Gastrocnemius medialis (tissue), 4 donors: ENCODE measurements at regions not wholly inside any gene's neighbourhood (a gene's known extent, or its start where the extent isn't known, plus 50 kb on each side); places are given as distances from the start of the nearest gene placed in this dataset.
"Not testable (repeated sequence)": the region's sequence is repeated elsewhere in the genome, so short reads cannot be mapped to it uniquely, and the experiment has no call there.

Experiments
- ATAC-seq, 2 donors: fragments of 150-250 bp; one replicate each; pipeline ENCODE4 v1.9.1; 2016
- DNase-seq, 2 donors: peaks; one replicate each; pipeline ENCODE4 v3.0.0-alpha.2; 2019
- H3K27ac ChIP-seq, 4 donors: fragments of 200-600 bp; sonication (generic); 1 replicate in 1 of 4; 2 replicates in 3 of 4; pipeline ENCODE4 v1.5.1; 2016 to 2018; ENCODE audit warnings: mild to moderate bottlenecking in 2 of 4, moderate library complexity in 1 of 4
- H3K27me3 ChIP-seq, 3 donors: fragments of 200-600 bp; sonication (generic) in 2 of 3; 1 replicate in 1 of 3; 2 replicates in 2 of 3; pipeline versions ENCODE4 v1.5.1 to v1.6.0; 2016 to 2019; ENCODE audit warnings: mild to moderate bottlenecking in 1 of 3, moderate library complexity in 1 of 3
- H3K36me3 ChIP-seq, 2 donors: fragments of 200-600 bp; sonication (generic) in 1 of 2; one replicate each; pipeline ENCODE4 v1.5.1; 2017 to 2018
- H3K4me1 ChIP-seq, 2 donors: fragments of 200-600 bp; sonication (generic) in 1 of 2; one replicate each; pipeline ENCODE4 v1.5.1; 2016 to 2017; ENCODE audit warnings: mild to moderate bottlenecking in 2 of 2
- H3K4me3 ChIP-seq, 4 donors: fragments of 200-600 bp; sonication (generic) in 3 of 4; 1 replicate in 1 of 4; 2 replicates in 3 of 4; pipeline ENCODE4 v1.5.1; 2016 to 2019; ENCODE audit warnings: mild to moderate bottlenecking in 2 of 4
- H3K9me3 ChIP-seq, 3 donors: fragments of 200-600 bp; sonication (generic) in 2 of 3; 1 replicate in 1 of 3; 2 replicates in 2 of 3; pipeline ENCODE4 v1.5.1; 2016 to 2019
- CTCF ChIP-seq, 5 experiments: fragments of 450-650 bp in 3 of 5; fragments of 200-600 bp in 2 of 5; sonication (generic) in 2 of 5; IDR thresholded peaks in 4 of 5; conservative IDR thresholded peaks in 1 of 5; 1 replicate in 4 of 5; 2 replicates in 1 of 5; pipeline ENCODE4 v1.5.1; 2016 to 2019; ENCODE audit warnings: antibody characterized with exemption in 5 of 5, mild to moderate bottlenecking in 3 of 5, moderate library complexity in 3 of 5
- POLR2A ChIP-seq, 2 donors: fragments of 450-650 bp; IDR thresholded peaks; one replicate each; pipeline ENCODE4 v1.6.1; 2017; ENCODE audit warnings: antibody characterized with exemption in 2 of 2, mild to moderate bottlenecking in 2 of 2, moderate library complexity in 2 of 2
- in situ Hi-C, 4 donors: fragments of 200-750 bp; cut with MboI; loops; one replicate each; pipeline versions ENCODE4 v1.15.0 to v1.8.0; 2017; ENCODE audit warnings: low sequenced_read_pairs in 4 of 4
- intact Hi-C: fragments of 100-400 bp; cut with DNase I; formaldehyde crosslinking; loops from one replicate; pipeline ENCODE4 v1.15.1; 2023; ENCODE audit warnings: low total_unique reads

DNA sequence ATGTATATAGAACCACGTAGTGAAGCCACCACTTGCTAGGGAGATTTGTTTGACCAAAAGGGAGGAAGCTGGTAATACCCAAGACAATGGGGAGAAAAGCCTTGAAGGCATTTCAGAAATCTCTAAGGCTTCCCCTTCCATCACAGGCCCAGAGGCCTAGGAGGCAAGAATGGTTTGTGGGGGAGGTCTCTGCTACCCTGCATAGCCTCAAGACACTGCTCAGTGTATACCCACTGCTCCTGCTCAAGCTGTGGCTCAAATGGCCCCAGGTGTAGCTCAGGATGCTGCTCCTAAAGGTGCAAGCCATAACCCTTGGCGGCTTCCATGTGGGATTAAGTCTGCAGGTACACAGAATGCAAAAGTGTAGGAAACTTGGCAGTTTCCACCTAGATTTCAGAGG, 1105.8 kb downstream of the GATA3 start:
- Histone ChIP-seq H3K27me3 (no peaks in the 10 kb centered on the region), H3K36me3 (no peaks in the 10 kb centered on the region), H3K4me3 (no peak overlapping the region), H3K4me1 (no peaks in the 10 kb centered on the region), H3K9me3 (no peaks in the 10 kb centered on the region), H3K27ac (no peak overlapping the region)
- in situ Hi-C loops (no loop called here), intact Hi-C loops (no loop called here)
- TF ChIP-seq CTCF (IDR thresholded peaks at IDR 0.05 in 4 of 5, conservative IDR thresholded peaks at IDR 0.05 in 1 of 5) (no peak), POLR2A (IDR thresholded peaks at IDR 0.05) (no peak)
- DNase-seq (no peak), ATAC-seq (no peak)

DNA sequence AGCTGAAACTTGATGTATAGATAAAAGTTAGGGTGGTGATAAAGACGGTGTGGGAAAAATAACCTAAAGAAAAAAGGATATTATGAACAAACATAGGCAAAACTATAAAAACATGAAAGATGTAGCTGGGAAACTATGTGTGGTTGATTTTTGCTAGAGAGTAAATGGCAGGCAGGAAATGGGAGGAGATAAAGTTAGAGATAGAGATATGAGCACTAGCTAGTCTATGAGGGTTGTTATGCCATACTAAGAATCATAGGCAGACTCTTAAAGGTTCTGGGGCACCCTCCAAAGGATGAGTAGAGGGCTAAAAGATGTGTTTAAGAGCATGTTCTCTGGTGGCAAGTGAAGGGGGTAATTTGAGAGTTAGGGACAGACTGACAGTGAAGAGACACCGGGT, 1109.2 kb downstream of the GATA3 start:
- intact Hi-C loops (no loop called here), in situ Hi-C loops (no loop called here)
- Histone ChIP-seq H3K4me3 (no peak overlapping the region), H3K9me3 (no peaks in the 10 kb centered on the region), H3K36me3 (no peaks in the 10 kb centered on the region), H3K27me3 (no peaks in the 10 kb centered on the region), H3K27ac (no peak overlapping the region), H3K4me1 (no peaks in the 10 kb centered on the region)
- ATAC-seq (no peak), DNase-seq (no peak)
- TF ChIP-seq CTCF (IDR thresholded peaks at IDR 0.05 in 4 of 5, conservative IDR thresholded peaks at IDR 0.05 in 1 of 5): no peak
- no peak for TF ChIP-seq POLR2A (IDR thresholded peaks at IDR 0.05)

DNA sequence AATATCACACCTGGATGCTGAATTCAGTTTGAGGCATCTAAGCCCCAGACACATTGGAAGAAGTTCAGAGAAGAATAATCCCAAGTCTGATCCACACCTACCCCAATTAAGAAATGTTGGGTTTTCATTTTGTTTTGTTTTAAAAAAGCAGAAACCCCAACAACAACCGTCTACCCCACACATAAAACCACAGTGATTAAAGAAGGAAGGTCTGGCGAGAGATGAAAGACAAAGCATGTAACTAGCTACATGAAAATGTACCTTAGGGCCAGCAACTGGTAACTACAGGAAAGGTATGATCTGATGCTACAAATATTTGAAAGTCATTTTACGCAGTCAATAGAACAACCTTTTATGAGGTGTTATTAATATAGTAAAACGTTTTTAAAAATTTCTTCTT, 1112.3 kb downstream of the GATA3 start:
- no peak overlapping the region for H3K27ac ChIP-seq
- in situ Hi-C loops (no loop called here), intact Hi-C loops (no loop called here)
- ATAC-seq (no peak), DNase-seq (no peak)
- no peak for TF ChIP-seq POLR2A (IDR thresholded peaks at IDR 0.05)
- no peak for TF ChIP-seq CTCF (IDR thresholded peaks at IDR 0.05 in 4 of 5, conservative IDR thresholded peaks at IDR 0.05 in 1 of 5)
- H3K4me3 ChIP-seq: no peak overlapping the region
- no peaks in the 10 kb centered on the region for H3K4me1 ChIP-seq
- no peaks in the 10 kb centered on the region for H3K27me3 ChIP-seq
- no peaks in the 10 kb centered on the region for H3K36me3 ChIP-seq
- no peaks in the 10 kb centered on the region for H3K9me3 ChIP-seq

GRCh38 chr10:9172276-9172675, 1117.8 kb downstream of the GATA3 start:
- Histone ChIP-seq H3K27me3 (no peaks in the 10 kb centered on the region), H3K4me1 (no peaks in the 10 kb centered on the region), H3K36me3 (no peaks in the 10 kb centered on the region), H3K4me3 (no peak overlapping the region), H3K9me3 (no peaks in the 10 kb centered on the region), H3K27ac (no peak overlapping the region)
- ATAC-seq (no peak), DNase-seq (no peak)
- TF ChIP-seq CTCF (IDR thresholded peaks at IDR 0.05 in 4 of 5, conservative IDR thresholded peaks at IDR 0.05 in 1 of 5) (no peak), POLR2A (IDR thresholded peaks at IDR 0.05) (no peak)
- in situ Hi-C loops (no loop called here), intact Hi-C loops (no loop called here)

DNA sequence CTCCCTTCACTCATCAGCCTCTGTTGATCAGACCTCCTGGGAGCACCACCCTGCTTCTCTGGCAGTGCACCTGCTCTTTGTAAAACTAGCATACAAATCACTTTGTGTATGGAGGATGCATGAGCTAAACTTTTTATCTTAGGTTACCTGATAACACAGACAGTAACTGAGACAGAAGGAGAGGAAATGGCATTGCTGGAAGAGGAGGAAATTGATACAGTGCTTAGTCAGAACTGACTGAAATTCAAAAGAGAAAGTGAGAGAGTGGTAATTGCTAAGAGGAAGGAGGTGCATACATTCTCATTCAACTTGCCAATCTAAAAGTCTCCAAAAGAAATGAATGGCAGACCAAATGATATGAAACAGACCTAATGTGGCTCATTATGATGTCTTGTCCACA, 1120.7 kb downstream of the GATA3 start:
- intact Hi-C loops: no loop called here
- in situ Hi-C loops: no loop called here
- Histone ChIP-seq H3K27me3 (no peaks in the 10 kb centered on the region), H3K4me1 (no peaks in the 10 kb centered on the region), H3K9me3 (no peaks in the 10 kb centered on the region), H3K36me3 (no peaks in the 10 kb centered on the region), H3K27ac (no peak overlapping the region), H3K4me3 (no peak overlapping the region)
- no peak for ATAC-seq
- DNase-seq: no peak
- TF ChIP-seq CTCF (IDR thresholded peaks at IDR 0.05 in 4 of 5, conservative IDR thresholded peaks at IDR 0.05 in 1 of 5): no peak
- TF ChIP-seq POLR2A (IDR thresholded peaks at IDR 0.05): no peak

DNA sequence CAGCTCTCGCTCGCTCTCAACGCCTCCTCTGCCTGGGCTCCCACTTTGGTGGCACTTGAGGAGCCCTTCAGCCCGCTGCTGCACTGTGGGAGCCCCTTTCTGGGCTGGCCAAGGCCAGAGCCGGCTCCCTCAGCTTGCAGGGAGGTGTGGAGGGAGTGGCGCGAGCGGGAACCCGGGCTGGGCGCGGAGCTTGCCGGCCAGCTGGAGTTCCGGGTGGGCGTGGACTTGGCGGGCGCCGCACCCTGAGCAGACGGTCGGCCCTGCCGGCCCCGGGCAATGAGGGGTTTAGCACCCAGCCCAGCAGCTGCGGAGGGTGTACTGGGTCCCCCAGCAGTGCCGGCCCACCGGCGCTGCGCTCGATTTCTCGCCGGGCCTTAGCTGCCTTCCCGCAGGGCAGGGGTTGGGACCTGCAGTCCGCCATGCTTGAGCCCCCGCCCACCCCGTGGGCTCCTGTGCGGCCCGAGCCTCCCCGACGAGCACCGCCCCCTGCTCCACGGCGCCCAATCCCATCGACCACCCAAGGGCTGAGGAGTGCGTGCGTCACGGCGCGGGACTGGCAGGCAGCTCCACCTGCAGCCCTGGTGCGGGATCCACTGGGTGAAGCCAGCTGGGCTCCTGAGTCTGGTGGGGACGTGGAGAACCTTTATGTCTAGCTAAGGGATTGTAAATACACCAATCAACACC, 1128.9 kb downstream of the GATA3 start:
- intact Hi-C loops, H3K27ac ChIP-seq, H3K36me3 ChIP-seq, DNase-seq, in situ Hi-C loops, ATAC-seq, H3K4me3 ChIP-seq, H3K4me1 ChIP-seq, H3K27me3 ChIP-seq, H3K9me3 ChIP-seq: not testable (repeated sequence)
